Skeletal muscle tissue (tissue), 3 donors: ENCODE measurements at regions not wholly inside any gene's neighbourhood (a gene's known extent, or its start where the extent isn't known, plus 50 kb on each side); places are given as distances from the start of the nearest gene placed in this dataset.
"Not testable (repeated sequence)": the region's sequence is repeated elsewhere in the genome, so short reads cannot be mapped to it uniquely, and the experiment has no call there.

Experiments used
- H3K27ac ChIP-seq: one replicate; pipeline ENCODE4 v1.7.0; 2013; ENCODE audit warnings: mild to moderate bottlenecking, low read depth, low read length, inconsistent platforms
- H3K27me3 ChIP-seq, 3 donors: one replicate each; pipeline ENCODE4 v1.7.0; 2013; ENCODE audit warnings: low read length in 3 of 3; ENCODE audit not compliant: control insufficient read depth in 3 of 3, insufficient read depth in 3 of 3
- H3K36me3 ChIP-seq, 3 donors: one replicate each; pipeline ENCODE4 v1.7.0; 2013; ENCODE audit warnings: low read length in 3 of 3; ENCODE audit not compliant: control insufficient read depth in 3 of 3, insufficient read depth in 3 of 3
- H3K4me1 ChIP-seq, 3 donors: one replicate each; pipeline ENCODE4 v1.7.0; 2013; ENCODE audit warnings: low read length in 3 of 3, mild to moderate bottlenecking in 3 of 3; ENCODE audit not compliant: control insufficient read depth in 3 of 3, insufficient read depth in 3 of 3
- H3K4me3 ChIP-seq, 3 donors: one replicate each; pipeline ENCODE4 v1.7.0; 2013; ENCODE audit warnings: low read length in 3 of 3
- H3K9ac ChIP-seq, 3 donors: one replicate each; pipeline ENCODE4 v1.7.0; 2013; ENCODE audit warnings: low read length in 3 of 3, mild to moderate bottlenecking in 3 of 3, moderate library complexity in 2 of 3, low read depth in 1 of 3
- H3K9me3 ChIP-seq, 3 donors: one replicate each; pipeline ENCODE4 v1.7.0; 2013; ENCODE audit warnings: low read length in 3 of 3; ENCODE audit not compliant: control insufficient read depth in 3 of 3
- donor health status: Osteomylitis.

GRCh38 chr20:57812632-57813031 is 102.8 kb upstream of the PMEPA1 start:
- H3K4me1 ChIP-seq, result peaks cover 9 to 30% (median 12%) of the 10 kb centered on the region in 3 donors
- H3K36me3 ChIP-seq, H3K27ac ChIP-seq, H3K9ac ChIP-seq, H3K27me3 ChIP-seq, H3K4me3 ChIP-seq, H3K9me3 ChIP-seq: not testable (repeated sequence)

- H3K36me3 ChIP-seq, result no peaks in the 10 kb centered on the region
- H3K9ac ChIP-seq, result no peak overlapping the region
- no peak overlapping the region for H3K4me3 ChIP-seq
- peaks cover 9 to 30% (median 12%) of the 10 kb centered on the region in 3 donors for H3K4me1 ChIP-seq
- H3K27me3 ChIP-seq, result no peaks in the 10 kb centered on the region
- H3K9me3 ChIP-seq, result no peaks in the 10 kb centered on the region
- H3K27ac ChIP-seq, result no peak overlapping the region
Measured at GRCh38 chr20:57811374-57812020, 101.7 kb upstream of the PMEPA1 start.

- Histone ChIP-seq H3K27ac (no peak overlapping the region), H3K4me3 (no peak overlapping the region), H3K4me1 (peaks cover 9 to 30% (median 12%) of the 10 kb centered on the region in 3 donors), H3K36me3 (no peaks in the 10 kb centered on the region), H3K9me3 (no peaks in the 10 kb centered on the region), H3K9ac (no peak overlapping the region), H3K27me3 (no peaks in the 10 kb centered on the region)
Measured at GRCh38 chr20:57810511-57811373, 100.9 kb upstream of the PMEPA1 start.

GRCh38 chr20:57809661-57810172 is 99.9 kb upstream of the PMEPA1 start:
- H3K4me3 ChIP-seq, result no peak overlapping the region
- H3K9ac ChIP-seq, result no peak overlapping the region
- no peaks in the 10 kb centered on the region for H3K36me3 ChIP-seq
- H3K9me3 ChIP-seq, result no peaks in the 10 kb centered on the region
- H3K27ac ChIP-seq, result no peak overlapping the region
- no peaks in the 10 kb centered on the region for H3K27me3 ChIP-seq
- peaks cover 9 to 30% (median 12%) of the 10 kb centered on the region in 3 donors for H3K4me1 ChIP-seq

GRCh38 chr20:57809149-57809548 is 99.3 kb upstream of the PMEPA1 start:
- no peaks in the 10 kb centered on the region for H3K9me3 ChIP-seq
- H3K27ac ChIP-seq, result no peak overlapping the region
- no peak overlapping the region for H3K4me3 ChIP-seq
- H3K27me3 ChIP-seq, result no peaks in the 10 kb centered on the region
- H3K36me3 ChIP-seq, result no peaks in the 10 kb centered on the region
- H3K4me1 ChIP-seq, result peaks cover 9 to 30% (median 12%) of the 10 kb centered on the region in 3 donors
- H3K9ac ChIP-seq, result no peak overlapping the region

- Histone ChIP-seq H3K27me3 (no peaks in the 10 kb centered on the region), H3K9ac (no peak overlapping the region), H3K9me3 (no peaks in the 10 kb centered on the region), H3K4me3 (no peak overlapping the region), H3K4me1 (peaks cover 9 to 30% (median 12%) of the 10 kb centered on the region in 3 donors), H3K27ac (no peak overlapping the region), H3K36me3 (no peaks in the 10 kb centered on the region)
Measured at GRCh38 chr20:57808264-57809070, 98.7 kb upstream of the PMEPA1 start.

GRCh38 chr20:57807401-57808263 is 97.8 kb upstream of the PMEPA1 start:
- Histone ChIP-seq H3K36me3 (no peaks in the 10 kb centered on the region), H3K9ac (no peak overlapping the region), H3K4me1 (peaks cover 5 to 22% (median 7%) of the 10 kb centered on the region in 3 donors), H3K9me3 (no peaks in the 10 kb centered on the region), H3K4me3 (no peak overlapping the region), H3K27ac (no peak overlapping the region), H3K27me3 (no peaks in the 10 kb centered on the region)

GRCh38 chr20:57806975-57807374 is 97.2 kb upstream of the PMEPA1 start:
- H3K9ac ChIP-seq, result no peak overlapping the region
- H3K36me3 ChIP-seq, result no peaks in the 10 kb centered on the region
- no peak overlapping the region for H3K27ac ChIP-seq
- no peak overlapping the region for H3K4me3 ChIP-seq
- no peaks in the 10 kb centered on the region for H3K27me3 ChIP-seq
- peaks cover 5 to 22% (median 7%) of the 10 kb centered on the region in 3 donors for H3K4me1 ChIP-seq
- H3K9me3 ChIP-seq, result no peaks in the 10 kb centered on the region

- Histone ChIP-seq H3K27ac (no peak overlapping the region), H3K4me1 (peaks cover 4 to 20% (median 7%) of the 10 kb centered on the region in 3 donors), H3K36me3 (no peaks in the 10 kb centered on the region), H3K27me3 (no peaks in the 10 kb centered on the region), H3K9me3 (no peaks in the 10 kb centered on the region), H3K4me3 (no peak overlapping the region), H3K9ac (no peak overlapping the region)
Measured at GRCh38 chr20:57806476-57806875, 96.7 kb upstream of the PMEPA1 start.
